K562 (cell line): ENCODE measurements at regions not wholly inside any gene's neighbourhood (a gene's known extent, or its start where the extent isn't known, plus 50 kb on each side); places are given as distances from the start of the nearest gene placed in this dataset.

Experiments
- ATAC-seq: fragments of 200-7000 bp; cut with Tn5 transposase; 3 replicates; pipeline ENCODE4 v1.9.1; 2020; ENCODE audit warnings: moderate library complexity
- BruUV-seq: library from RNA; stranded (reverse); fragments of 400-500 nt; replicated peaks from 2 replicates; lab custom pipeline; 2021; lab: Mats Ljungman, UMichigan
- CTCF ChIA-PET: fragments of 300-600 bp; formaldehyde crosslinking; extraction: SDS; loops from one replicate; lab custom pipeline; 2021; ENCODE audit warnings: low intra/inter-chr PET ratio; lab: Yijun Ruan, JAX
- POLR2A ChIA-PET: fragments of 300-600, 350-650 bp; sonication (Branson Sonifier 250); formaldehyde crosslinking; extraction: SDS; loops from one replicate; lab custom pipeline; 2021; ENCODE audit warnings: antibody characterized with exemption, inconsistent platforms; lab: Yijun Ruan, JAX
- DNase-seq, 4 experiments: peaks; one replicate each; pipeline versions ENCODE4 v3.0.0 to v3.0.0-alpha.2; 2011 to 2018; ENCODE audit warnings: low spot score in 3 of 4, mixed read lengths in 3 of 4; ENCODE audit errors: extremely low read depth in 1 of 4
- FAIRE-seq: peaks from 2 replicates; lab custom pipeline; 2011; peaks lifted over from hg19 to GRCh38; lab: Jason Lieb, UNC
- H2AFZ ChIP-seq: 2 replicates; pipeline ENCODE4 v1.6.0; 2011; ENCODE audit warnings: low read depth, low read length, control low read depth, inconsistent platforms
- H3K27ac ChIP-seq: fragments of 200-600 bp; 3 replicates; pipeline ENCODE4 v1.8.0; 2011; ENCODE audit warnings: low read depth, mild to moderate bottlenecking, control low read depth, inconsistent platforms, low read length, moderate library complexity, mixed read lengths; ENCODE audit errors: extremely low read depth
- H3K27me3 ChIP-seq, 2 experiments: fragments of 300-600 bp in 1 of 2; 2 replicates in 1 of 2; 3 replicates in 1 of 2; pipeline versions ENCODE4 v1.6.0 to v1.8.0; 2011; ENCODE audit warnings: inconsistent platforms in 2 of 2, low read length in 2 of 2, mild to moderate bottlenecking in 1 of 2, mixed read lengths in 1 of 2, moderate library complexity in 1 of 2; ENCODE audit not compliant: control insufficient read depth in 2 of 2, insufficient read depth in 2 of 2
- H3K36me3 ChIP-seq: fragments of 300-600 bp; 3 replicates; pipeline ENCODE4 v1.8.0; 2011; ENCODE audit warnings: mild to moderate bottlenecking, low read length, inconsistent platforms; ENCODE audit not compliant: control insufficient read depth, insufficient read depth
- H3K4me1 ChIP-seq, 2 experiments: fragments of 200-600 bp in 1 of 2; replicated peaks in 1 of 2; 2 replicates in 1 of 2; 3 replicates in 1 of 2; pipeline versions ENCODE4 v1.5.1 to v1.8.0; 2011; ENCODE audit warnings: inconsistent platforms in 2 of 2, low read length in 2 of 2, mild to moderate bottlenecking in 1 of 2, mixed read lengths in 1 of 2, moderate library complexity in 1 of 2; ENCODE audit not compliant: control insufficient read depth in 2 of 2, insufficient read depth in 2 of 2
- H3K4me2 ChIP-seq: 2 replicates; pipeline ENCODE4 v1.6.1; 2011; ENCODE audit warnings: low read length, control low read depth, inconsistent platforms, mixed read lengths; ENCODE audit not compliant: insufficient read depth
- H3K4me3 ChIP-seq: fragments of 200-600 bp; sonication (generic), shearing (Covaris generic); 2 replicates; pipeline ENCODE4 v1.5.1; 2016; ENCODE audit warnings: control low read depth, inconsistent platforms
- H3K79me2 ChIP-seq: fragments of 200-600 bp; 3 replicates; pipeline ENCODE4 v1.8.0; 2011; ENCODE audit warnings: low read length, inconsistent platforms; ENCODE audit not compliant: control insufficient read depth, insufficient read depth
- H3K9ac ChIP-seq, 2 experiments: 2 replicates each; pipeline versions ENCODE4 v1.6.0 to v1.6.1; 2011; ENCODE audit warnings: low read depth in 2 of 2, low read length in 2 of 2, control low read depth in 1 of 2, inconsistent platforms in 1 of 2, mild to moderate bottlenecking in 1 of 2, mixed read lengths in 1 of 2; ENCODE audit not compliant: insufficient read depth in 1 of 2
- H3K9me1 ChIP-seq: one replicate; pipeline ENCODE4 v1.6.0; 2011; ENCODE audit warnings: inconsistent platforms, mild to moderate bottlenecking, low read length, moderate library complexity; ENCODE audit not compliant: control insufficient read depth, insufficient read depth
- H3K9me3 ChIP-seq: replicated peaks from 2 replicates; pipeline ENCODE4 v1.5.1; 2011; ENCODE audit warnings: low read depth, low read length, inconsistent platforms; ENCODE audit not compliant: control insufficient read depth, insufficient read depth
- H4K20me1 ChIP-seq: replicated peaks from 2 replicates; pipeline ENCODE4 v1.6.1; 2011; ENCODE audit warnings: low read length, inconsistent platforms, mixed read lengths; ENCODE audit not compliant: control insufficient read depth, insufficient read depth
- CBFA2T2 ChIP-seq: fragments of 450-650 bp; conservative IDR thresholded peaks from 2 replicates; pipeline ENCODE4 v1.6.1; 2017; ENCODE audit warnings: mild to moderate bottlenecking
- FOXJ2 ChIP-seq: fragments of 200-800 bp; sonication (Bioruptor generic); IDR thresholded peaks from 2 replicates; pipeline ENCODE4 v1.6.1; 2016; ENCODE audit warnings: missing genetic modification characterization, missing compliant biosample characterization
- HNRNPLL ChIP-seq: fragments of 200-400 bp; formaldehyde crosslinking; IDR thresholded peaks from 2 replicates; pipeline ENCODE4 v1.6.1; 2017; ENCODE audit warnings: low read length, low read depth, mild to moderate bottlenecking; ENCODE audit not compliant: poor library complexity, severe bottlenecking
- ILK ChIP-seq: fragments of 450-650 bp; IDR thresholded peaks from 2 replicates; pipeline ENCODE4 v1.6.1; 2016; ENCODE audit warnings: missing genetic modification characterization, low read depth, mild to moderate bottlenecking, missing compliant biosample characterization, moderate library complexity, borderline replicate concordance
- JUNB ChIP-seq: fragments of 450-650 bp; formaldehyde crosslinking; conservative IDR thresholded peaks from 2 replicates; pipeline ENCODE4 v1.4.0; 2020; ENCODE audit warnings: mild to moderate bottlenecking
- KHSRP ChIP-seq: fragments of 450-650 bp; IDR thresholded peaks from 2 replicates; pipeline ENCODE4 v1.6.1; 2017
- PBX2 ChIP-seq, 2 experiments: IDR thresholded peaks in 1 of 2; conservative IDR thresholded peaks in 1 of 2; 2 replicates each; pipeline ENCODE4 v1.6.1; 2016; ENCODE audit warnings: low read depth in 2 of 2, mild to moderate bottlenecking in 1 of 2, missing compliant biosample characterization in 1 of 2, missing genetic modification characterization in 1 of 2, moderate library complexity in 1 of 2
- RBM39 ChIP-seq: fragments of 200-400 bp; formaldehyde crosslinking; optimal IDR thresholded peaks from 2 replicates; pipeline ENCODE3; 2018; ENCODE audit warnings: low read depth, low read length
- SRF ChIP-seq, 2 experiments: fragments of 250-450, 450-650 bp in 1 of 2; sonication (Bioruptor Pico) in 1 of 2; sonication (generic) in 1 of 2; formaldehyde crosslinking; IDR thresholded peaks; 2 replicates each; pipeline versions ENCODE4 v1.5.0 to v1.5.1; 2020 to 2022; ENCODE audit warnings: mild to moderate bottlenecking in 1 of 2, missing genetic modification reagents in 1 of 2
- SRSF1 ChIP-seq: fragments of 200-400 bp; formaldehyde crosslinking; IDR thresholded peaks from 2 replicates; pipeline ENCODE4 v1.6.1; 2017; ENCODE audit warnings: mild to moderate bottlenecking, low read depth, low read length, moderate library complexity
- ZFP1 ChIP-seq: fragments of 450-650 bp; formaldehyde crosslinking; IDR thresholded peaks from 2 replicates; pipeline ENCODE4 v1.4.0; 2020; ENCODE audit warnings: mild to moderate bottlenecking, mixed read lengths
- ZNF699 ChIP-seq: fragments of 250-450 bp; sonication (Bioruptor Pico); IDR thresholded peaks from 2 replicates; pipeline ENCODE4 v1.8.0; 2021; ENCODE audit warnings: mild to moderate bottlenecking, moderate library complexity; ENCODE audit not compliant: insufficient replicate concordance
- WGBS: fragments of 100-300 bp; shearing (Covaris generic); methylation state at CpG from one replicate; pipeline ENCODE4 v1.1.6; 2016; ENCODE audit warnings: low coverage, mixed read lengths; ENCODE audit not compliant: insufficient coverage; ENCODE audit errors: missing lambda C conversion rate; 5-methylcytosine and 5-hydroxymethylcytosine counted together
- in situ Hi-C: fragments of 300-500 bp; cut with MboI; formaldehyde crosslinking; loops from 4 replicates; pipeline ENCODE4 v1.15.0; 2018; ENCODE audit warnings: inconsistent platforms, mixed read lengths
- intact Hi-C: fragments of 100-400 bp; cut with micrococcal nuclease; formaldehyde crosslinking; loops from 2 replicates; pipeline ENCODE4 v1.14.2; 2022

- BruUV-seq: no TSS peak
- in situ Hi-C loops: no loop called here
- no peaks in the 10 kb centered on the region for H3K9me3 ChIP-seq
These were observed 256.2 kb upstream of the ATP10A start for GRCh38 chr15:26119322-26119721.

More at GRCh38 chr15:26119322-26119721, 256.2 kb upstream of the ATP10A start:
- Histone ChIP-seq H3K4me2 (no peak overlapping the region), H3K9me1 (no peaks in the 10 kb centered on the region), H4K20me1 (no peaks in the 10 kb centered on the region), H3K9ac (no peak overlapping the region), H3K27ac (no peak overlapping the region), H3K4me3 (no peak overlapping the region), H3K27me3 (peaks cover 4 to 8% of the 10 kb centered on the region in 2 experiments; a peak in 2 of 5 replicates), H3K4me1 (no peaks in the 10 kb centered on the region), H3K79me2 (no peaks in the 10 kb centered on the region), H2AFZ (no peak overlapping the region), H3K36me3 (no peaks in the 10 kb centered on the region)
- intact Hi-C loops: no loop called here
- FAIRE-seq (no peak), ATAC-seq (no peak), DNase-seq (no peak)
- ChIA-PET POLR2A (no interaction called here), CTCF (no interaction called here)
- no peak for TF ChIP-seq SRF (CRISPR knock-in tag; IDR thresholded peaks at IDR 0.05)
- TF ChIP-seq PBX2 (CRISPR knock-in tag; IDR thresholded peaks at IDR 0.05; ENCODE audit: low read depth): no peak
- no peak for TF ChIP-seq PBX2 (tag; conservative IDR thresholded peaks at IDR 0.05; ENCODE audit: low read depth)
- no peak for TF ChIP-seq JUNB (CRISPR knock-in tag)
- no peak for TF ChIP-seq ZNF699 (CRISPR knock-in tag)
- TF ChIP-seq ZFP1 (CRISPR knock-in tag): no peak
- TF ChIP-seq HNRNPLL: no peak
- no peak for TF ChIP-seq KHSRP
- no peak for TF ChIP-seq CBFA2T2
- no peak for TF ChIP-seq ILK (tag)
- TF ChIP-seq SRSF1: no peak
- TF ChIP-seq RBM39: no peak
- no peak for TF ChIP-seq FOXJ2
- WGBS: 0% methylated on average over 6 of the region's 6 CpGs
